ENCODE measurements at regions not wholly inside any gene's neighbourhood (a gene's known extent, or its start where the extent isn't known, plus 50 kb on each side); places are given as distances from the start of the nearest gene placed in this dataset.

DNA sequence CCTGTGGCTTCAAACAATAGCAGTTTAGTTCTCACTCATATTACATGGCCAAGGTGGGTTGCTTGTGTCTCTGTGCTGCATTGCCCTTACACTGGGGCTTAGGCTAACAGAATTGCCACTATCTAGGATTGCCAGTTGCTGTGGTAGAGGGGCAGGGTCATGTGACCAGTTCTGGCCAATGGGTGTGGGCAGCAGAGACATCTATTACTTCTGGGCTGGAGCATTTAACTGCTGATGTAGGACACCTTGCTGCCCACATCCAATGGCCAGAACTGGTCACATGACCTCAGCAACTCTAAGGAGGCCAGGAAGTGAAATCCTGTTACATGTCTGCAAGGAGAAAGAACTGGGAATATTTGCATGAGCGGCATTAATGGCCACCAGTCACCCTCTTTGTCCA lies 199.3 kb downstream of the C9orf152 start (continued):
- TF ChIP-seq BRCA1 (IDR thresholded peaks at IDR 0.05; ENCODE audit: low read depth, low read length) (no peak), ETV6 (conservative IDR thresholded peaks at IDR 0.05 in 1 of 2, IDR thresholded peaks at IDR 0.05 in 1 of 2; ENCODE audit: borderline replicate concordance in 1 of 2, low read depth in 1 of 2) (no peak), MEF2A (IDR thresholded peaks at IDR 0.05; ENCODE audit: insufficient read depth, low read depth, low read length) (no peak), HDAC6 (IDR thresholded peaks at IDR 0.05; ENCODE audit: unreplicated experiment) (no peak), NR2F1 (conservative IDR thresholded peaks at IDR 0.05) (no peak), MYC (IDR thresholded peaks at IDR 0.05; ENCODE audit: insufficient read depth, insufficient read length, insufficient replicate concordance, low read length, severe bottlenecking) (no peak), FOXK2 (IDR thresholded peaks at IDR 0.05) (no peak), ZNF274 (IDR thresholded peaks at IDR 0.05; ENCODE audit: insufficient read depth, insufficient read length) (no peak), RAD51 (IDR thresholded peaks at IDR 0.05) (peak; percentile 61; the same call in 1 of the 2 replicates), NFYB (IDR thresholded peaks at IDR 0.05; ENCODE audit: insufficient read depth, low read depth, low read length) (peak; percentile 91), ZNF24 (IDR thresholded peaks at IDR 0.05) (no peak), ZNF687 (IDR thresholded peaks at IDR 0.05) (0 out of 2 replicates have a peak, but pooled peaks have one; percentile 9), MEF2B (IDR thresholded peaks at IDR 0.05; ENCODE audit: partially characterized antibody, poor library complexity, severe bottlenecking) (no peak), NBN (IDR thresholded peaks at IDR 0.05) (no peak), NFYA (IDR thresholded peaks at IDR 0.05; ENCODE audit: borderline replicate concordance, low read depth, low read length) (no peak), EED (IDR thresholded peaks at IDR 0.05; ENCODE audit: low read depth) (no peak)
- TF ChIP-seq, protein P1, sequence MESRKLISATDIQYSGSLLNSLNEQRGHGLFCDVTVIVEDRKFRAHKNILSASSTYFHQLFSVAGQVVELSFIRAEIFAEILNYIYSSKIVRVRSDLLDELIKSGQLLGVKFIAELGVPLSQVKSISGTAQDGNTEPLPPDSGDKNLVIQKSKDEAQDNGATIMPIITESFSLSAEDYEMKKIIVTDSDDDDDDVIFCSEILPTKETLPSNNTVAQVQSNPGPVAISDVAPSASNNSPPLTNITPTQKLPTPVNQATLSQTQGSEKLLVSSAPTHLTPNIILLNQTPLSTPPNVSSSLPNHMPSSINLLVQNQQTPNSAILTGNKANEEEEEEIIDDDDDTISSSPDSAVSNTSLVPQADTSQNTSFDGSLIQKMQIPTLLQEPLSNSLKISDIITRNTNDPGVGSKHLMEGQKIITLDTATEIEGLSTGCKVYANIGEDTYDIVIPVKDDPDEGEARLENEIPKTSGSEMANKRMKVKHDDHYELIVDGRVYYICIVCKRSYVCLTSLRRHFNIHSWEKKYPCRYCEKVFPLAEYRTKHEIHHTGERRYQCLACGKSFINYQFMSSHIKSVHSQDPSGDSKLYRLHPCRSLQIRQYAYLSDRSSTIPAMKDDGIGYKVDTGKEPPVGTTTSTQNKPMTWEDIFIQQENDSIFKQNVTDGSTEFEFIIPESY (IDR thresholded peaks at IDR 0.05), result no peak
